Forelimb muscle (tissue), 1 donor: ENCODE measurements at regions not wholly inside any gene's neighbourhood (a gene's known extent, or its start where the extent isn't known, plus 50 kb on each side); places are given as distances from the start of the nearest gene placed in this dataset.
"Not testable (repeated sequence)": the region's sequence is repeated elsewhere in the genome, so short reads cannot be mapped to it uniquely, and the experiment has no call there.

Experiments used
- DNase-seq: peaks from one replicate; pipeline ENCODE4 v3.0.0-alpha.2; 2013; ENCODE audit warnings: low read depth

DNA sequence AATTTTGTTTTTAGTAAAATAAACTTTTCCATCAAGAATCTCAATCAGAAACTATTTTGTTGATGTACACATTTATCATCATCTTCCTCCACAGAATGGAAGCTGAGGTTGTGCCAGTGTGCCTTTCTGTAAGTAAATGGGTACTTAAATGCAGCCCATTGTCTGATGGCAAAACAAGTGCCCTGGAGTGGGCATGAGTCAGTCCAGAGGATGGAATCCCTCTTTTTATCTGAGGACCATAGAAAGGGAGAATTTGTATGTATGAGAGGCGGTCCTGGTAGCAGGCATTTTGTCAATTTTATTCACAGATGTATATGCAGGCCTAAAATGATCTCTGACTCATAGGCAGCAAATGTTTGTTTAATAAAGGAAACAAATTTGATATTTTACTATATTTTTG is 102.1 kb upstream of the MAGI2 start:
- DNase-seq = no peak

DNA sequence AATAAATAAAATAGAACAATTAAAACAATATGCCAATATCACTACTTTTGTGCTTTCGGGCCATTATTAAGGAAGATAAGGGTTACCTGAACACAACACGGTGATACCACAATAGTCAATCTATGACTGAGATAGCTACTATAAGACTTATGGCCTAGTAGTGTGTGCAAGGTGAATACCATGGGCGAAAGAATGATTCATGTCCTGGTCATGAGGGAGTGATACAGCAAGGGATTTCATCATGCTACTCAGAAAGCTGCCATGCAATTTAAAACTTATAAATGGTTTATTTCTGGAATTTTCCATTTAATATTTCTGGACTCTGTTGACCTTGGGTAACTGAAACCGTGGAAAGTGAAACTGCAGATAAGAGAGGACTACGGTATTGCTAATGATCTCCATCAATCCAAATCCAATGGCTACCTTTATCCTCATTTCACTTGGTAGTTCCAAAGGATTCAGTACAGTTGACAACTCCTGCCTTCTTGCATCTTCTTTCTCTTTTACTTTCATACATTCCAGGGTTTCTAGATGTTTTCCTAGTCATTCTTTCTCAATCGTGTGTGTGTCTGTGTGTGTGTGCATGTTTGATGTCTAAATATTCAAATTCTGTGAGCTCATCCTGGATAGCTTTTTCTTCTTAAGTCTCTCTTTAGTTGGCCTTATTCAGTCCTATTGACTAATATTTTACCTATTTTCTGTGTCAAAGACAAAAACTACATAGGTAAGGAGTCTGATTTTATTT is 100.5 kb upstream of the MAGI2 start:
- DNase-seq = no peak

DNA sequence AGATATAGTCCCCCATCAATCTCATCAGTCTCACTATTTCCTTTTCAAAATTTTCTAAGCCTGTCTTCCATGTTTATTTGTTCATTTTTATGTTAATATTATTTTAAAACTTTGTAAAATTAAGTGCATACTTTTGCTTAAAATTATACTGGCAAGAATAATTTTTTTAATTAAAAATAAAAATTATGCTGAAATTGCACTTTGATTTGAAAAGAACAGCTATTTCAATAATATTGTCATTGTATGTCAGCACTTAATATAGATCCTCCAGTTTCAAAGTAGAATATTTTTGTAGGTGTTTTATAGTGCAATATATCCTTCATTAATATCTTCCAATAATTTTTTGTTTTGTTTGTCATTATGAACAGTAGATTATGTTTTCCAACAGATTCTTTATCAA is 99.0 kb upstream of the MAGI2 start:
- DNase-seq = no peak

DNA sequence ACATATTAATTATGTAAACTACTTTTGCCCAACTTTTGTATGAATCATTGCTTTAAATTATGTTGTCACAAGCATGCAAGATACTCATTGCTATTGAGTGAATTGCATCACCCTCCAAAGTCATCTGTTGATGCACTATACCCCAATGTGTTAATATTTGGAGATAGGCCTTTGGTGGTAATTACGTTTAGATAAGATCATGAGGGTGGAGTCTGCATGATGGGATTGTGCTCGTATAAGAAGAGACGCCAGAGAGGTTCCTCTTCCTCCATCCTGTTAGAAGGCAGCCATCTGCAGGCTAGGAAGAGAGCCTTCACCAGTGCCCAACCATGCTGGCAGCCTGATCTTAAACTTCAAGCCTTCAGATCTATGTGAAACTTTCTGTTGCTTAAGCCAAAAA is 95.3 kb upstream of the MAGI2 start:
- DNase-seq = no peak

DNA sequence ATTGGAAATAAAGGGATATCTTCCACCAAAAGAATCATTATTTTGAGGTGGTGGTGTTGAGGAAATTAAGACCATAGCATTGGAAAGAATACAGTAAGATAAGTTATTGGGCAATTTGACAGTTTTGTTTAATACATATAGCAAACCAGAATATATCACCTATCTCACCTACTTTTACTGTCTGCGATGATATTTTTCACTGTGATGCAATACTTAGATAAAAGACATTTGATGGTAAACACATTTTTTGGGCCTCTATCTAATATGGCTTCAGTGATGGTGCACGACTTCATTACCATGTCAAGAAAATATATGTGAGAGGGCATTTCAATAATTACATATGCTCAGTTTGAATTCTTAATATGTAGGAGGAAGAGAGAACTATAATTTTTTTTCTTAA is 93.7 kb upstream of the MAGI2 start:
- DNase-seq = no peak

DNA sequence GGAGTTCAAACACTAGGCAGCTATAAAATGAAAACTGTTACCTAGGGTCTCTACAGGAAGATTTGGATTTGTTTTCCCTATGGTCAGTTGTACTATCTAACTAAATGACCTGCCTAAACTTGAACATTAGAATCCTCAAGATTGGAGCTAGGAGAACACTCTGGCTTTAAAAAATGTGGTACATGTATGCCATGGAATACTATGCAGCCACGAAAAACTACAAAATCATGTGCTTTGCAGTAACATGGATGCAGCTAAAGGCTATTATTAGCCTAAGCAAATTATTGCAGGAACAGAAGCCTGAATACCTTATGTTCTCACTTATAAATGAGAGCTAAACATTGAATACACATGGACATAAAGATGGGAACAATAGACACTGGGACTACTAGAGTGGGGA is 87.1 kb upstream of the MAGI2 start:
- no peak for DNase-seq

DNA sequence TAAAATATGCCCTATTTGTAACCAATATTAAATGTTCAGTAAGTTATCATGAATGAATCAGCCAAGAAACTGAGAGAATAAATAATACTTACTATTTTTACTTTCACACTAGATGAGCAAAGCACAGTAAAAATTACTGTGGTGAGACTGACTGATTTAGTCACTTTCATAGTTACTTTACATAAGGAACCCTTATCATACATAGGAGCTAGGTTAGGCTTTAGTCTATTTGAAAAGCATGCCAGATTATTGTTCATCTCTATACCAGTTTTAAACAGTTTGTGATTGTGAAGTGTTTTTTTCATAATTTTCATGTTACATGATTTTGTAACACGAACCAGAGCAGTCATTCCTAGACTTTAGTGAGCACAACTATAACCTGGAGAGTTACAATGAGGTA is 80.7 kb upstream of the MAGI2 start:
- DNase-seq = no peak

DNA sequence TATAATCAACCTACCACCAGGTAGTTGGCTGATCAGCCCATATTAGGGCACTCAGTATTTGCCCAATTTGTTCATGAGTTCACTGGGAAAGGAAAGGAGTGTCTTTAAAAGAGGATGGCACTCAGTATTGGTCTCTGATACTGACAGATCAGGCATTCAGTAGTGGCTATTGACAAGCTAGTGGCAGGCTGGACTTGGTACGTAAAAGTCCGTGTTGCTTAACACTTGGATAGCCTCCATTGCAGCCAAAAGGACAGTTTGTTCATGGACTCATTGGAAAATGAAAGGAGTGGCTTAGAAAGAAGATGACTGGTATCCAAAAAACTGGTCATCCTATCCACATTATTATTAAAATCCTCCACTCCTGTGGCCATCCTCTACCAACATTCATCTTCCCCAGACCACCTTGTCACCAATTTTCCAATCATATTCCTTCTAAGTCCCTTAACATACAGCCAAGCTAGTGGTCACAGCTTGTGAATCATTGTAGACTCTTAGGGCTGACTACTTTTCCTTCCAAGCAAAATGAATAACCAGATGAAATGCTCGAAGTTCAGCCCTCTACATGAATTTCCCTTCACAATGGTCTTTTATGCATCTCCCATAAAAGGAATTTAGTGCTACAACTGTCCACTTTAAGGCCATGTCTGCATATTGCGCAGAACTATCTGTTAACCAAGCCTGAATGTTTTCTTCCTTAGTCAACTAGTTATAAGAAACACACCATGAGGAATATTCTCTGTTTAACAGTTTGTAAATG is 78.6 kb upstream of the MAGI2 start:
- no peak for DNase-seq

DNA sequence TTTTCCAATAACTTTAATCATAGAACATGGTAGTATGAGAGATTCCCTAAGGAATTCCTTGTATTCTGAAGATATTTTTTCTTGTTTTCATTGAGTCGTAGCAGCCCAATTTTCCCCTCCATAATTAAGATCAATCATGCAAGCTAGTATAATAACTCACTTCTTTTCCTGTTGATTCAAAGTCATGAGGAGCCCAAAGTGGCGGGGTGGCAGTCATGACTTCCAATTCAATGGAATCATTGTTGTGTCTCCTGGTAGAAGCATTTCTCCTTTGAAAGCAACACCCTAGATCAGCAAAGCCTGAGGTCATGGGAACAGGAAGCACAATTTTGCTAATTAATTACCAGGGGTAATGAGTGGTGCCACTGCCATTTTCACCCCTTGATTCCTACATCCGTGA is 77.6 kb upstream of the MAGI2 start:
- DNase-seq = no peak

DNA sequence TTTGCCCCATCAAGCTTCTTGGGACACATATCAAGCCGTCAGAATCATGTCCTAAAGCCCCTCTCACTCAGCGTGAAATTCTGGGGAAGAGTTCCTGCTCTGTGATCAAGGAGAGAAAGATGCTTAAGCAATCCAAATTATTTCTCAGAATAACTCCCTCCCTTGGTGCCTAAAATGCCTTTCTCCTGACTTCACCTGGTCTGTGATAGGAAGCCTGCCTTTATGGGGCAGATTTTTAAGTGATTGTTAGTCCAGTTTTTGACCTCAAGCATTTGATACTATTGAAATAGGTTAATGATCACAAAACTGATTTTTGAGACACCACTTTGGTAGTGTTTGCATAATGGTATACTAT is 76.4 kb upstream of the MAGI2 start:
- no peak for DNase-seq

DNA sequence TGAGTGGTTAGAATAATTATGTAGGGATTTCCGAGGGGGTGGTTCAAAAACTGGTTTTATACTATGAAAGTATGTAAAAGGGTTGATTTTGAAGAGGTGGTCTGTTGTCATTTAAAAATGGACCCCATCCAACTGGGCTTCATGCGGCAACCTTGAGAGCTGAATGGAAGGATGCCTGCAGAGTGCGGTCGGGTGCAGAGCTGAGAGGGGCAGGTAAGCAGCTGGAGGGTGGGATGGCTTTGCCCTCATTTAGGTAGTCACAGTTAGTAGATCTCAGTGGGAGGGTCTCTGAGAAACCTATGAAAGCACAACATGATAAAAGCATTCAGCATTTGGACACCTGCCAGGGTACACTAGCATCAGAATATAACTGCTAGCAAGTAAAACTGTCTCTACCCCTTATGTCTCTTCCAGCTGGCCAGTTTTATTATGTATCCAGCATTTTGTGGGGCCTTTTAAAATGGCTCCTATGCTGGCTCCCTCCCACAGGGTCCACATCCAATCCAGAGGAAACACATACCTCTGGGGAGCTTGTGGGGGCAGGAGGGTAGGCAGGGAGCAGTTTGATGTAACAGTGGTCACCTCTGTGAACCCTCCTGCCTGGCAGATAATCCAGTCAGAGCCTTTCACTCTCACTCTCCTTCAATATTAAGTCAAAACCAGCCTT is 75.9 kb upstream of the MAGI2 start:
- DNase-seq = no peak

DNA sequence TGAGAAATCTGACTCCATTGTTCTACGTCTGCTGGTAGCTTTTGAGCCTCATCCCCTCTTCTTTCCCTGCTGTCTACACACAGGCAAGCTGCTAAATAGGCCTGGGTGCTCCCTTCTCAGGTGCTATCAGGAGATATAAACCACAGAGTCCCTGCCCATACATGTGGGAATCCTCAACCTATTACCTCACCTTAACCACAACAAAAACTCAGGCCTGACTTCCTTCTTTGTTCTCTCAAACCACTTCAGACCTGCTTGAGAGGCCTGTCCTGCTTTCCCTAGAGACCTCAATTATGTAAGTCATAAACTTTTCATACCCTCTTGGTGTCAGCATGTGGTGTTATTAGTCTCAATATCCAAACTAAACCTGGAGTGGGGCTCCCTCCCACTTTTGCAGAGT is 75.0 kb upstream of the MAGI2 start:
- DNase-seq = no peak

DNA sequence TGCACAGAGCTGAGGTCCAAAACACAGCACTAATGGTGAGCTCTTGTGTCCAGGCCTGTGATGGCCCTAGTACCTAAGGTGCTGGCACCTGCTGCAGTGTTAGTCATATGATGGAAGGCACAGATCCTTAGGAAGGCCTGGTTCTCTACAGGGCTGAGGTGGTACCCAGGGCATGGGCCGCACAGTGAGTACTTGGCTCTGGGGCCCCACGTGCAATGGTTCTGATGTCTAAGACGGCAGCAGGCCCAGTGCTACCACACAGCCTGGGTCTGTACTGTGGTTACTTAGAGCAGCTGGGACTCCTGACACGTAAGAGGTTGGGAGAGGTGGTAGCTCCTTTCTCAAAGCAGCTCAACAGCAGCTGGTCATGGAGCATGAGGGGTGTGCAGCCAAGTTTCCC is 70.6 kb upstream of the MAGI2 start:
- no peak for DNase-seq

DNA sequence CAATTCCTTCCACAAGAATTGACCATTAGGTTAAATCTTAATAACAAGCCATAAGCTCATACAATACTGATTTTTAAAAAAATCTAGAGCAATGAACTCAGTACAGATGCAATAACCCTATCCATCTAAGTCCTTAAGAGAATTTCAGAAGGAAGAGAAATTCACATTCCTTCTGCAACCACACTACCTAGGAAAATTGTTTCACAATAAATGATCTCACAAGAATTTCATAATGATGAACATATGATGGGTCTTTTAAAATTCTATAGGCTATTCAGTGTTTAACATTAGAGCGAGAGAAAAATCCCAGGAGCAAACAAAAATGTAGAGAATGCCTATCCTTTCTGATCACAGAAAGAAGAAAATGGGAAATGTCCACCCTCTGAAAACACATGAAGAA is 70.0 kb upstream of the MAGI2 start:
- DNase-seq = no peak

DNA sequence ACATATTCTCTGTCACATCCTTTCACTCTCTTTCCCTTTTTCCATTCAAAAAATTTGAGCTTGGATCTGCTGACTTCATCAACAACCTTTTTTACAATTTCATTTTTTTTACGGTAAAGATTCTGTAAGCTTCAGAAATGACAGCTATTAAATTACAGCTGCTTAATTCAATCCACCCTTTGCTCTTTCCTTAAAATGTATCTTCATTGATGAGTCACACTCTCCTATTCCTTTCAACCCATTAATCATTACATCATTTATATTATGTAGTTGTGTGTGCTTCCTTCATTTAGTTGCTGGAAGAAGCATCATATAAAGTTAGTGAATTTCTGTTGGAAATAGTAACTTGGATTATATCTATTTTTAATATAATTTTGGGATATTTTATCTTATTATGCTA is 67.1 kb upstream of the MAGI2 start:
- no peak for DNase-seq

DNA sequence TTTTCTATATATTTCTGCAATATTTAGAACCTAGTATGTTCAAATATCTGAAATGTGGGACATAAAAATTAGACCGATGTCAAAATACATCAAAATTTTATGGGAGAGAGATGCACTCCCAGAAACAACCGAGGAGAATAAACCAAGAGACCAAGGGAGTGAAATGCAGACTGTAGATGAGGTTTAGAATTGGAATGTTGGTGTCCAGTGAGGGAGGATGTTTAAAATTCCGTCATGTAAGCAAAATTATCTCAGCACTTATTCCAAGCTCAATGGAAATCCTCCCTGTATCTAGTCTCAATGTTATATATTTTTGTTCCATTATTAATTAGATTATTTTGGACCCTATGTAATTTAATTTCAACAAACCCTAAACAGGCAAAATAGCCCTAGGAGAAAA is 61.9 kb upstream of the MAGI2 start:
- no peak for DNase-seq

DNA sequence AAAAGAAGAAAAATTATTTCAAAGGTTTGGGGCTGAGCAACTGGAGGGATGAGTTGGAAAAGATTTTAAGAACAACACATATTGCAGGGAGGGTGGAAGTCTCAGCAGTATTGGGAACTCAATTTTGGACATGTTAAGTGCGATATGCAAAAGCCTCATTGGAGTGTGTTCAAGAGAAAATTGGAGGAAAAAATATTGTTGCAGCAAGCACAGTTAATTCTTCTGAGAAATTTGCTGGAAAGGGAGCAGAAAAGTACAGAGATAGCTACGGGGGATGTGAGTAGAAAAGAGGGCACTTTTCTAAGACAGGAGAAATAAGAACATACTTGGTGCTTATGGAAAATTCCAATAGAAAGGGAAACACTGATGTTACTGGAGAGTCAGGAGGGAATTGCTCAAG is 59.8 kb upstream of the MAGI2 start:
- no peak for DNase-seq

DNA sequence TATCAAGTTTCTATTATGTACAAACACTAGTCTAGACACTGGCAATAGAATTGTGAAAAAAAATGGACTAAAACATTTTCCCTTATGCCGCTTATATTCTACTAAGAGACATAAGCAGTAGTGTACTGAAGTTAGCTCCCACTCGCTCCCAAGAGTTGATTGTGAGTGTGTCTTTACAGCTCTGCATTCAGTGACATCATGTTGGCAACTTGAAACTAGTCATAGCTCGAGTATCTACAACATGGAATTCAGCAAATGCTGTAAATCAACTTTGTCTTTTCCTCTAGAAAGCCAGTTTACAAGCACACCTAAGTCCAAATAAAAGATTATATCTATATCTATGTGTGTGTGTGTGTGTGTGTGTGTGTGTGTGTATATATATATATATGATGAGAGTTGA is 58.8 kb upstream of the MAGI2 start:
- no peak for DNase-seq

DNA sequence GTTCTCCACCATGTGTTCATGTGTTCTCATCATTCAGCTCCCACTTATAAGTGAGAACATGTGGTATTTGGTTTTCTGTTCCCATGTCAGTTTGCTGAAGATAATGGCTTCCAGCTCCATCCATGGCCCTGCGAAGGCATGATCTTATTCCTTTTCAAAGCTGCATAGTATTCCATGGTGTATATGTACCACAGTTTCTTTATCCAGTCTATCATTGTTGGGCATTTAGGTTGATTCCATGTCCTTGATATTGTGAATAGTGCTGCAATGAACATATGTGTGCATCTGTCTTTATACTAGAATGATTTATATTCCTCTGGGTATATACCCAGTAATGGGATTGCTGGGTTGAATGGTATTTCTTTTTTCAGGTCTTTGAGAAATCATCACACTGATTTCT is 57.6 kb upstream of the MAGI2 start:
- not testable (repeated sequence) for DNase-seq

DNA sequence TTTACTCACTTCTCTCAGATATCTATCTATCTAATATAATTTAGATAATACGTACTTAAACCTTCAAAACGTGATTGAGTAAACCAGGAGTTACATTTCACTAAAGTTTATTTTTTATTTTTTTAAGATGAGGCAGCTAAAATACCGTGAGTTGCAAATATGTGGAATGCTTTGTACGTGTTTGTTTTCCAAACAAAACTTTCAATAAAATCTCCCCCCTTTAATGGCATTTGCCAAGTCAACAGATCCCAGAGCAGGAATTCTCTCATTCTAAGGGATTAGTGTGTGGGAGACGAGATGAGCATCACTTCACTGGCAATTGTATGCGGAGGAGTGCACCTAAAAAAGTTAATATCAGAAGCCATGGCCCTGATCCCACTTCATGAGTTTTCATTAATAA is 53.7 kb upstream of the MAGI2 start:
- no peak for DNase-seq

DNA sequence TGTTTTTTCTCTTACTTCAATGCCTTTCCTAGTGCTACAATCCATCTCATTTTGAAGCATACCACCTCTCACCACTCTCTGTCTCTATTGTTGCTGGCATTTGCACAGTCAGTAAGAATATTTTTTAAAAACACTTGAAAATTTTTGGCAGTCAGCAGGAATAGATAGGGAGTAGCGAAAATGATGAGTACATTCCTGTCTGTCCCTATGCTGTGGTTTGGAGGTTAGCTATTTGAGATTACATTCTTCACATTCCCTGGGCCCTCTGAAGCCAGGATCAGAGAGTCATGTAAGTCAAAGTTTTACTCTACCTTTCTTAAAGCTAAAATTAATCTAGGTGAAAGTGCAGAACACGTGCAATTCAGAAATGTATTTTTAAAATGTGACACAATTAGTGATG is 53.0 kb upstream of the MAGI2 start:
- DNase-seq = no peak

DNA sequence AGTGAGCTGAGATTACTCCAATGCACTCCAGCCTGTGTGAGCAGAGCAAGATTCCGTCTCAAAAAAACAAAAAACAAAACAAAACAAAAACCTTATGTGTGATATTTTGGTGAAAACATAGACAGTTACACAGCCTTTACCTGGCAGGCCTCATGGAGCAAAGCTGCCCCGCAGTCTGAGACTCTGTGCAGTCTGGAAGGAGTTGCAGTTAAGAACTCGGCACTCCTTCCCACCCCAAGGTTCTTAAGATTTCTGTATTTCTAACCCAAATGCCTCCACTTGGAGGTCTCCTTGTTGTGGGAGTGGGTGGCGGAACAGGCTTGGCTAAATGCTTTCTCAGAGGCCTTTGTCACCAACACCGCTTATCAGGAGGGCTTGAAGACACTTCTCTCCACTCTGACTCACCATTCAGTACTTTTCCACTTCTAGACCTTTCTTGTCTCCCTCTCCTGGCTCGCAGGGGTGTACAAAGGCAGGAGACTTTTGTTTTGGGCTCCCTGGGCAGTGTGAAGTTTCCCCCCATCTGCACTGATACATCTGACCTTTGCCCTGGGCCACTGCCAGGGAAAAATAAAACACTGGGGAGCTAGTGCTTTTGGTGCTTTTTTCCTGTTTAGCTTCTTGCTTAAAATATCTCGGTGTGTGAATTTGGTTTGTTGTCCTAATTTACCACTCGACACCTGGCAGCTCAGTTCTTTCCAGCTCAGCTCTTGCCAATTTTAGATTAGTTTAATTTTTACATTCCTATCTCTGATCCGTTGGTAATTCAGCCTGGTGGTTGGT is 51.3 kb upstream of the MAGI2 start:
- no peak for DNase-seq
